ENCODE measurements at regions not wholly inside any gene's neighbourhood (a gene's known extent, or its start where the extent isn't known, plus 50 kb on each side); places are given as distances from the start of the nearest gene placed in this dataset.
A peak's percentile ranks its signal among the peaks of the same experiment; 100 is the strongest.

DNA sequence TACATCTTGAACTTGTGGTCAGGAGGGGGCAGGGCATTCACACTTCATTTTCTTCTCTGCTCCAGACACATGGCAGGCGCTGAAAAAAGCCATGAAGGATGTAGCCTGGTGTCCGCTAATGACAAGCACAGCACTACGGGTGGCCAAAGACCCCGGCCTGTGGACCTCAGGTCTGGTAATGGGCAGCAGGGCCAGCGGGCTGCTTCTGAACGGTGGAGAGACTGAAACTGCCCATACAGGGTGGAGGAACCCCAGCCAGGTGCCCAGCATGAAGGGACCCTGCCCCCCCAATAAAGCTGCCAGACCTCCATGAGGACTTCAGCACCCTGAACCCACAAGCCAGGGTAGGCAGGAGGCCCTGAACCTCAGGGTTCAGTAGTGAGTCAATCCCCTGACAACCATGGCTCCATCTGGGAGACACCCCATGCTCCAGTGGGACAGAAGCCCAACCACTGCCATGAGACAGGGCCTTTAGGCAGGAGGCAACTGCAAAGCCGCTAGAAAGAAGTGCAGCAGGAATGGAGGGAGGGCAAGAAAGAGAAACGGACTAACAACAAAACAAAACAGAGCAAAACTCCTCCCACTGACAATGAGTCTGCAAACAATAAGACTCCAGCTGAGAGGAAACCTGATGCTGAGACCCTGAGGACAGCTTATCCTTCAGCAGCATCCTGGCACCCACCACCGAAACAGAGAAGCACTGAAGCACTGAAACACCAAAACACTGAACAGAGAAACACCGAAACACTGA lies 140.2 kb upstream of the PPP2R2D start:
- peak in 1 of 2 experiments; percentile 6 for DNase-seq

DNA sequence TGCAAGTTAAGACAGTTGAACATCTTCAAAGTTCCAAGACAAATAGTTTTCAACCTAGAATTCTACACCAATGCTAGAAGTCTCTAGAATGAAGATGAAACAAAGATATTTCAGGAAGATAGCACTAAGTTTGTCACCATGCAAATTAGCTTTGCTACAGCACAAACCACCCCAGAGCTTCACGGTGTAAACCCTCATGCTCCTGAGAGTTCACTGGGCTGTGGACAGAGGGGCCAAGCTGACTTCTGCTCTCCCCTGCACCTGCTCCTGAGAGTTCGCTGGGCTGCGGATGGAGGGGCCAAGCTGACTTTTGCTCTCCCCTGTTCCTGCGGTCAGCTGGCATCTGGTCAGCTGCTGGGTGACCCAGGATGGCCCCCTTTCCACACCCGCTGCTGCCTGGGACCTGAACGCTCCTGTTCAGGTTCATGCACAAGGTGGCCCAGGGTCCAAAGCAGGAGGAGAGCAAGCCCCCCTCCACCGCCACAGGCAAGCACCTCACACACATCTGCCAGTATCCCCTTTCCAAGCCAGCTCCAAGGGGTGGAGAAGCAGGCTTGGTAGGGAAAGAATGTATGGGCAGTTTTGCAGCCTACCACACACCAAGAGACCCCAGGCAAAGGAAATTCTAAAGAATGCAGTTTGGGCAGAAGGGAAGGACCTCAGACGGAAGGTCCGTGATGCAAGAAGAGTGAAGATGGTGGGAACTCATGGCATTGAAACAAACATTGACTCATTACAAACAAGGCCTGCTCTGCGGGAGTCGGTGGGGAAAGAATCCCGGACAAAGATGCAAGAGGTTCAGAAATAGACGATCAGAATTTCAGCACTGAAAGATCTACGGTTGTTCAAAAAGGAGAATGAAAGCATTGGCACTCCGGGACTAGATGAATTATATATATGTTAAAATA lies 137.8 kb upstream of the PPP2R2D start:
- DNase-seq, result peak in 1 of 2 experiments; percentile 42

DNA sequence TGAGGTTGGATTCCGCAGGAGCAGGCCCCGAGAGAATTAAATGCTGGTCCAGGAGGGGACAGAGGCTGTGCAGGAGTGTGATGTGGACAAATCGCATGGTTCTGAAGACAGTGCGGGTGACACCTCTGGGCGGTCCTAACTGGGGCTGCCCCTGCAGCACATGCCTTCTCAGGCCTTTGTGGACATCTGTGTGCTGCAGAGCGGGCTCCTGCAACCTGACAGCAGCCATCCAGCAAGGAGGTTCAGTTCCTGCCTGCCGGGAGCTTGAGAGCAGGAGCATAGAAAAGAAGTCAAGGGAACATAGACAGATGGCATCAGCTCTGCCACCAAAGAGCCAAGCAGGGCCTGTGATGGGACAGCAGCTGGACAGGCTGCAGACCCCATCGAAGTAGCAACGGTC lies 135.9 kb upstream of the PPP2R2D start:
- no peak for DNase-seq

DNA sequence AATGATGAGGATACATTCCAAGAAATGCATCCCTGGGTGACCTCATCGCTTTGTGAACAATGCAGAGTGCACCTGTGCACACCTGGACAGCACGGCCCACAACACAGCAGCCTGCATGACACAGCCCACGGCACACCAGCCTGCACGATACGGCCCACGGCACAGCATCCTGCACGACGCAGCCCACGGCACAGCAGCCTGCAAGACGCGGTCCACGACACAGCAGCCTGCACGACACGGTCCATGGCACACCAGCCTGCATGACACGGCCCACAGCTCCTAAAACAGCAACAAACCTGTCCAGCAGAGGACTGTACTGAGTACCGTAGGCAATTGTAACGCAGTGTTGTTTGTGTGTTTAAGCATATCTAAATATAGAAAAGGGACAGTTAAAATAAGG lies 134.7 kb upstream of the PPP2R2D start:
- DNase-seq, result no peak

DNA sequence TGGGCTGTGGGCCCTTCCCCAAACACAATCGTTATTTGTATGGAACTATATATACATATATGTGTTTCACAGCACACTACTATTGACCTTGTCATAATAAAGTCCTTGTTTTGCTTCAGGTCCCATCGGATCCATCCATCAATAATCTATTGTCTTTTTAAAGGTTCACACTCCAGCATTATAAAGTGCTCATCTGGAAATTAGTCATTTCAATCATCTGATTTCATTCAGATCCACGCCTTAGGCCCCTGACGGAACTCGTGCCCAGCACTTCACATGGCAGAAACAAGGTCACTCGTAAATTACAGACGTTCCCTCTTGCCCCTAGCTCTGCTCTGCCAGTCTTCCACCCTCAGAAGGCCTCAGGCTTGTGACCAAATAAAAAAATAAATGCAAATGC lies 133.1 kb upstream of the PPP2R2D start:
- peak; percentile 70 to 85 for DNase-seq

DNA sequence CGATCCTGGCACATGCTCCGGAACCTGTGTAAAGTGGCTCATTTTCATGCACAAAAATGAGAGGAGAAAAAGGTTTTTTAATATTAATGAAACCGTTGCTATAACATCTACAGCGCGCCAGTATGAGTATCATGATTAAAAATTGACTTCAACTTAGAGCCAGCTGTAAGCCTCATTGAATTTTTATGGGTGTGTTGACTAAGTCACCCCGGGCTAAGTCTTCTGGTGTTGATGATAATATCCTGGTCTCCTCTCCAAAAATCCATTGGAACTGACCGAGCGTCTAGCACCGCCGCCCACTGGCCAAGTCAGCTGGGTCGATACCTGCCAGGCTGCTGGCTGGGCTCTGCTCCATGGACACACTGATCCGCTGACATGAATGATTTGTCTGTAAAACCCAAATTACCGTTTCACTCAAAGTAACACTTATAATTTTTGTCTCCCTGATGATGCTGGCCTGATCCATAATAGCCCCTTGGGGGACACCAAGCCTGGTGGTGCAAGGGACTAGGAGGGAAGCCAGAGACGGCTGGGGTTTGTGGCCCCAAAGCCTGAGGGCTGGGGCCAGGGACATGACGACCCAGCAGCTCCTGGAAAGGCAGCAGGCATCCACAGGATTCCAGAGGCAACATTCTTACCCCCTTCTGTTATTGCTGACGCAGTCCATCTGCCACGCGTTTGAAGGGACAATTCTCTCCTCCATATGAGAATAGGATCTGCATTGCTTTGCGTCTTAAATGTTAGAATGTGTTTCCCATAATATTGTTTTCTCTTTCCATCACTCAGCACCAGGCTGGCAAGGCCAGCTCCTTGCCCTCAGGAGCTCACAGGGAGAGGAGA lies 131.0 kb upstream of the PPP2R2D start:
- peak in 1 of 2 experiments; percentile 59 for DNase-seq

DNA sequence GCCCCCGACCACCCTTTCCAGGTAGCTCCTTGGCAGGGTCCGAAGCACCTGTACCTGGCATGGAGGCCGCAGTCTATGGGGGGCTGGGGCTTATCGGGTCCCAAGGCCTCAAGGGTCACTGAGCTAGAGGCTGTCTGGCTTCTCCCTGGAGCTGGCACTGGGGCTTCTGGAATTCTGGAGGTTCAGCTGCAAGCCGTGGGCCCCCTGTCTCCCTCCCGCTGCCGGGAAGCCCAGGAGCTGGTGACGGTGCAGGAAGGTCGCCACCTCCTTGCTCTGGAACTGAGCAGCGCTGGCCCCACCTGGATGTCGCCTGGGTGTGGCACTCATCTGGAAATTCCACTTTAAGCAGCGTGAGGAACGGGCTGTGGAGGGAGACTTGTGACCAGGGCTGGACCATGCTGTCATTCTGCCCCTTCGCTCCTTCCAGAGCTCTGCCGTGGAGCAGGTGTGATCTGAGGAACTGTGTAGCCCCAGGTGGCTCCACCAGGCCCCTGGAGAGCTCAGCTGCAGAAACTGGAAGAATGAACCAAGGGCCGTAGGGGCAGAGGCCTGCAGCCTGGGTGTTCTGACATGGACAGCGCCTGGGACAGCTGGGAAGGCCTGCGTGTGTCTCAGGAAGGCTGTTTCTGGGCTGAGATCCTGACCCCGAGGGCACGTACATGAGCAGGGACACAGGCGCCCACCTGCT lies 129.7 kb upstream of the PPP2R2D start:
- DNase-seq, result peak in 1 of 2 experiments; percentile 29

DNA sequence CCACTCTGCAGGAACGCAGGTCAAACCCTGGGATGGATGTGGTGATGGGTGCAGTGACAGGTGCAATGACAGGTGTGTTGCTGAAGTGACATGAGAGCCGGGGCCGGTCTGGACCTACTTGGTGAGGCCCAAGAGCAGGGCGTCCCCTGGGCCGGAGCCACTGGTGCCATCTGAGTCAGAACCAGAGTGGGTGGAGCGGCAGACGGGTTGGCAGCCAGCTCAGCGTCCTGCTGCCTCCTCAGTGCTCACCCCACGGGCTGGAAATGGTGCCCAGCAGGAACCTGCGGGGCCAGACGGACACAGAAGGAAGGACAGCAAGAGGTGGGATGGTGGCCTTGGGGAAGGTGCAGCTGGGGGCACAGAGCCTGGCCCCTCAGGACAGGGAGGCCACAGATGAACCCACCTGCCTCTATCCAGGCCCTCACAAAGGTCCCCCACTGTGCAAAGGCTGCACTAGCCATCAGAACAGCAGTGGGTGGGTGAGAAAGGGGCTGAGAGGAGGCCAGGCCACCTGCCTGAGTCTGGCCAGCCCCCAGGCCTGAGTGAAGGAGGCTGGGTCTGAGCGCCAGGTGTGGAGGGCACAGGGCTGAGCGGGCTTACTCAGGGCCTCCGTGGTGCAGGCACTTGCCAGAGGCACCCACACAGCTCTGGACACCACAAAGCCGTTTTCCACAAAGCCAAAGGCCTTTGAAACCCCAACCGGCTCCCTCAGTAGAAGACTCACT lies 129.0 kb upstream of the PPP2R2D start:
- no peak for DNase-seq

DNA sequence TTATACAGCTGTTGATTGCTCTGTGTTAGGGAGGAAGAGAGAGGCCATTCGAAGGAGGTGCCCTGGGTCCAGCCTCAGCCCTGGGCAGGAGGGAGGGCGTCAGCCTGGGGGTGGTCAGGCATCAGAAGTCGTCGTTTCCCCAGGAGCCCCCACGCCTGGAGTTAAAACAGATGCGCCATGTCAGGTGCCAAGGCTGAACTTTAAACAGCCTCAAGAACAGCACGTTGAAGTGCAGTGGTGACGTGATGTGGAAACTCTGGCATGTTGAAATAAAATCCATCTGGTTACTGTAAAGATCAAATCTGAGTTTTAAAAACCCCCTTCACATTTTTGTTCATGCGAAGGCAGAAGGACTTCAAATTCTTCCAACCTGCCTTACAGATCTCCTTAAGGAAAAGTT lies 128.4 kb upstream of the PPP2R2D start:
- DNase-seq, result no peak

DNA sequence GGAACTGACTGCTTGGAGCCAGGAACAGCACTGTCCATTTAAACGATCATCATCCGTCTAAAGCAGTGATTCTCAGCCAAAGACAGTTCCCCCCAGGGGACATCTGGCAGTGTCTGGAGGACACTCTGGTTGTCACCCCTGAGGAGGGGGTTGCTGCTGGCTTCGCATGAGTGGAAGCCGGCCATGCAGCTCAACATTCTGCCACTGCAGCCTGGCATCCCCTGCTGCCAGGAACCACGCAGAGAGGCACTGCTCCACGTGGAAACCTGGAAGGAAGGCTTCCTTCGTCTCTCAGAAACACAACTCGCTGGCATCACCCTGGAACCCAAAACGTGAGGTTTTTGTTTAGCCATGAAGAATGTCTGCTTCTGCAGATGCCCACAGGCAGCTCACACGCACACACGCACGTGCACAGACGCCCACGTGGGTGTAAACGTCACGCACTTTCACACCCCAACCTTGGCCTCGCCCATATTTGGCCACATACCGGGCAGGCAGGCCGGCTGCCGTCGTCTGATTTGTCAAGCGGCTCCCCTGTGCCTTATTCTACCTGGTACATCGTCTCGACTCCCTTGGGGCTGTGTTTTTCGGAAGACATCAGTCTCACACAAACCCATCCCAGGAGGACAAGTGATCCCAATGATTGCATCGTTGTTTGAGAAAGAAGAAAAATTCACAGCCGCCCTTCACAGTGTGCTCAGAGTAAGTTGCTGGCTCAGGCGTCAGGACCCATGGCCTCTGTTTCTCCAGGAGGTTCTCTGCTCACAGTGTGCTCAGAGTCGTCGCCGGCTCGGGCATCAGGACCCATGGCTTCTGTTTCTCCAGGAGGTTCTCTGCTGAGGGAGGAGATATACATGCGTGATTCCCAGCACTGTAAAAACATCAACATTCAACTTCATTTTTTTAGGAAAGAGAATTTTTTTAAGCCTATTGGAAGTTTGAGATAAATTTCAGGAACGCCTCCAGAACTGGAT lies 127.2 kb upstream of the PPP2R2D start:
- DNase-seq, result no peak

DNA sequence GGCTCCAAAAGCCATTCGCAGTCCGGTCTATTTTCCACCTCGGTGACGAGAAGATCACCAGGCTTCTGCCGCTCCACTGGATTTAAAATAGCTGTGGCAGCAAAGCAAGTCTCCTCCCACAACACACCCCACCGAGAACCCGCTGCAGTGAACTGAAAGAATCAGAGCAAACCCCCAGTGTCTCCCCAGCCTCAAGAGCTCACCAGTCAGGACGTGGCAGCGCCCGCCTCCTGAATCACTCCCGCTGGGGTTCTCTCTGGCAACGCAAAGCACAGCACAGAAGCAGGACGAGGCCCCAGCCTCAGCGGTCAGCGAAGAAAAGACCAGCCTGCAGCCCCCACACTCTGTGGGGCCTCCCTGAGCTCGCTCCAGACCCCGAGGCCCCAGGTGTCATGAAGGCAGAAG lies 126.1 kb upstream of the PPP2R2D start:
- DNase-seq, result no peak

DNA sequence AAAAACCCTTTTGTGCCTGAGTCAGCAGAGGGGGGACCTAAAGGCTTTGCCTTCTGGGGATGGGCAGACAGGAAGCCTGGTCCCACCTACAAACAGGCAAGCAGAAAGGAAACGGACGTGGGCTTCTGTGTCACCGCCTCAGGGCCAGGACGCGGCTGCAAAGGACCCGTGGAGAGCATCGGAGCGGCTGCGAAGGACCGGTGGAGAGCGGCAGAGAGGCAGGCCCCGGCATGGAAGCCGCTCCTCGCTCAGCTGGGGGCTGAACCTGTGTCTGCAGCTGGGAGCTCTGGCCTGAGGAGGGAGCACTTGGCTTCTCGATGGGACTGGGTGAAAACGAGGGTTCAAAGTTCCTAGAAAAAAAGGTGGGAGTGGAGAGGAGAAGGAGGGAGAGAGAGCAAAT lies 125.4 kb upstream of the PPP2R2D start:
- no peak for DNase-seq

DNA sequence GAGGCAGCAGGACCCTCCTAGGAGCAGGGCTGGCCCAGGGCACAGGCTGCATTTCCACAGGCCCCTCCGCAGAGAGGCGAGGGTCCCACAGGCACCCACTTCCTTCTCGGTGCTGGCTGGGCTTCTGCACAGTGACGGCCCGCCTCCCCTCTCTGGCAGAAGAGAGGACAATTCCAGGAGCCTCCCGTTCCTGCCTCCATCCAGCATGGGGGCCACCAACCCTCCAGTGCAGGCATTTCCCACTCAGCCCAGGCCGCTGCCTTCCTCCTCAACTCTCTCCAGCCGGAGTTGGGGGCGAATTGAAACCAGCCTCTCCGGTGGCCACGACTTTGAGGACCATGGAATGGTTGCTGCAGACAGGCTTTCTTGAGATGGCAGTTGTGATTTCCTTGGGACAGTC lies 125.0 kb upstream of the PPP2R2D start:
- DNase-seq, result no peak

DNA sequence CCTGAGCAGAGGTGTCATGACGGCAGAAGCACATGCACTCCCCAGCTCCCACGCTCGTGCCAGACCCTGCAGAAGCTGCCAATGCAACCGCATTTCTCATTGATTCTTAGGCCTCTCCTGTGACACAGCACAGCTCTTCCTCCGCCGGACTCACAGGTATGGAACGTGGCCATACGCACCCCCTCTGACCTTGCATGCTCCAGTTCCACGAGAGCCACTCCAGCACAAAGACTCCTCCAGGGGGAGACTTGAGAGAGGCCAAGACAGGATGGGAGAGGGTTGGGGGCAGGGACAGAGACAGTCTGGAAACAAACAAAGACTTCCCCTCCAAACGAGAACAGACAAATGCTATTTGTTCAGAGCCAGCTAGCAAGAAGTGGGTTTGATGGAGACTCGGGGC lies 124.3 kb upstream of the PPP2R2D start:
- DNase-seq, result no peak

DNA sequence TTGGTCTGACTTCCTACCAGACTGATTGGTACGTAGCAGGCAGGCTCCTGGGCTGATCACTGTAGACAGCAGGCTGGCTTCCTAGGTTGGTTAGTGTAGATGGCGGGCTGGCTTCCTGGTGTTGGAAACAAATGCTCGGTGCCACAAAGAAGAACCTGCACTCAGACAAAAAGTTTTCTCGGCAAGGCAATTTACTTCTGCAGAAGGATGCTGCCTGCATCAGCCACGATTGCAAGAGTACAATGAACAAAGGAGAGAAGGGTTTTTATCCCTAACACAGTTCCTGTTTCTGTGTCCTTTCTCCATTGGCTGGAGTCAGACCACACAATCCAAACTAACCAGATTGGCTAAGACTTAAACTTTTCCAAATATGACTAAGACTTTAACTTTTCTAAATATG lies 123.6 kb upstream of the PPP2R2D start:
- no peak for DNase-seq

DNA sequence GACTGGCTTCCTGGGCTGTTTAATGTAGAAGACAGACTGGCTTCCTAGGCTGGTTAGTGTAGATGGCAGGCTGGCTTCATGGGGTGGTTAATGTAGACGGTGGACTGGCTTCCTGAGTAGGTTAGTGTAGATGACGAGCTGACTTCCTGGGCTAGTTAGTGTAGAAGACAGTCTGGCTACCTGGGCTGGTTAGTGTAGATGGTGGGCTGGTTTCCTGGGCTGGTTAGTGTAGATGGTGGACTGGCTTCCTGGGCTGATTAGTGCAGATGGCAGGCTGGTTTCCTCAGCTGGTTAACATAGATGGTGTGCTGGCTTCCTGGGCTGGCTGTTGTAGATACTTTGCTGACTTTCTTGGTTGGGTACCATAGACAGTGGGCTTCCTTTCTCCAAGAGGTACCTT lies 122.9 kb upstream of the PPP2R2D start:
- DNase-seq, result no peak

DNA sequence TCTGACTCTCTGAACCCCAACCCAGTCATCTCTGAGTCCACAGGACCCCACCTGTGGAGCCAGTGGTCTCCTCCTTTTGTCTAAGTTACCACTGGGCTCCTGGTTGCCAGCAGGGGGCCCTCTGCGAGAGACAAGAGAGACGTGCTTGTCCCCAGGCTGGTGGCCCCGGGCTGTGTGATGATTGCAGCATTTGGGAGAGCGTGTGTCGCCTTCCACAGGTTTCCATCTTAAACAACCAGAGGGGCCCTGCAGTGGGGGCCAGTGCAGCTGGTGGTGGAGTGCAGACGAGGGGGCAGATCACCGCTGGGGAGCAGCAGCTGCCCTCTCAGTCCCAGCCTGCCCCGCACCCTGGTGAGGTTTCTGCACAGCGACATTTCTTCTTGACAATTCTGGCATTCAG lies 122.4 kb upstream of the PPP2R2D start:
- DNase-seq, result no peak

DNA sequence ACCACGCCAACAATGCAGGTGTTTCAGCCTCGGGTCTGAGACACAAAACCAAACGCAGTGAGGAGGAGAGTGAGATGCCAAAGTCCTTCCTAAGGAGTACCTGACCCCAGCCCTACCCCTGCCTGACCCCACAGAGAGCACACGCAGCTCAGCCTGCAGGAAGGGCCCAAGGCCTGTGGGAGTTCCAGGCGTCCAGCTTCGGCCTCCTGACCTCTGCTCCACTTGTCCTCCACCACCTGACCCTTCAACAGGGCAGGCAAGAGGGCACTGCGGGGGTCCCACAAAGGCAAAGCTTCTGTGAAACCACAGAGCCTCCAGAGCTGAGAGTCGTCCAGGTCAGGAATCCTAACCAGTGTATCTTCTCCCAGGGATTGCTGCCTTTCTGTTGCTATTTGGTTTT lies 122.0 kb upstream of the PPP2R2D start:
- DNase-seq, result no peak

DNA sequence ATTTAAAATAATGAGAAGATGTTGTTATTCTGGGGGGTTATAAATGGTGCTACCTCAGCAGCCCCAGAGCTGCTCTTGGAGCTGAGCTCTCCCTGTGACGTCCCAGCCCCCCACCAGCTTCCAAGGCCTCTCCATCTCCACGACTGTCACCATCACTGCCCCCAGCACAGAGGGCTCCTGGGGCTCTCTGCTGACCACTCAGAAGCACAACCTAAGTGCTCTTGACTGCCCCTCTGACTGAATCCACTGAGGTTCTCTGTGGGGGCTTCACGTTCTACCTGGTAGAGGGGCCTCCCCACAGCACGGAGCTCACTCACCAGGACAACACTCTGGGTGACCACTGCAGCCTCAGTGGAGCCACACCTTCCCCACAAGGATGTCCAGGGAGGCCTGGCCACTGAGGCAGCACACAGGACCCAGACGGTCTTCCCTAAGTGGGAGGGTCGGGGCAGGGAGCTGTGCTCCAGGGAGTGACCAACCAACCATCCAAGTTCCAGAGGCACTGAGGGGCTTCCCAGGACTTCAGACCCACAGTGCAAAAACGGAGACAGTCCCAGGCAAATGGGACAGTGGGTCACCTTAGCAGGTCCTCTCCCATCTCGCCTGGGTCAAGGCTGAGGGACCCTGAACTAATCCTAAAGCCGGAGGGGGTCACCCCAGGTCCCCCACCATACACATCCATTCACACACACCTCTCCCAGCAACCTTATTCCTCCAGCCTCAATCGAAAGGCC lies 121.0 kb upstream of the PPP2R2D start:
- DNase-seq, result no peak

DNA sequence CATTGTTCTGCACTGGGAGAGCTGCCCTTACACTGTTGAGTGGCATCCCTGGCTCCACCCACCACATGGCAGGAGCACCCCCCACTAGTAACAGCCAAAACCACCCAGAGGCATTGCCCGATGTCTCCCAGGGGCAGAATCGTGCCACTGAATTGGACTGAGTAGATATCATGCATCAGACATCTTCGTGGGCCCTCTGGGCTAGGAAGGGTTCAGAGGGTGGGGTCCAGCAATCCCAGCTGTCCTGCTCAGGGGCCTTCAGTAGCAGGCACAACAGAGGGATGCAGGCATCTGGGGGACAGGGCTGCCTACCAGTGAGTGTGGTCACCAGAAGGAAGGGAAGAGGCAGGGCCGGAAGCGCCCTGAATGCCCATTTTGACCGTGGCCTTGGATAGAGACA lies 119.7 kb upstream of the PPP2R2D start:
- no peak for DNase-seq

Data from NCI-H526 (cell line).